ENCODE measurements at regions not wholly inside any gene's neighbourhood (a gene's known extent, or its start where the extent isn't known, plus 50 kb on each side); places are given as distances from the start of the nearest gene placed in this dataset.

- no peak for TF ChIP-seq CTCF (tag by site-specific recombination; IDR thresholded peaks at IDR 0.05)
- TF ChIP-seq SP2 (tag by site-specific recombination; IDR thresholded peaks at IDR 0.05): no peak
- TF ChIP-seq ZSCAN4 (tag by site-specific recombination; IDR thresholded peaks at IDR 0.05): no peak
- no peak for TF ChIP-seq GLI4 (tag by site-specific recombination; IDR thresholded peaks at IDR 0.05)
- TF ChIP-seq ZNF501 (tag by site-specific recombination; IDR thresholded peaks at IDR 0.05): no peak
- no peak for TF ChIP-seq HOXD13 (CRISPR knock-in tag; IDR thresholded peaks at IDR 0.05; ENCODE audit: borderline replicate concordance)
- no peak for TF ChIP-seq ZBTB8A (tag by site-specific recombination; IDR thresholded peaks at IDR 0.05)
- TF ChIP-seq PRDM1 (tag by site-specific recombination; IDR thresholded peaks at IDR 0.05): no peak
- no peak for TF ChIP-seq PATZ1 (tag by site-specific recombination; IDR thresholded peaks at IDR 0.05)
- no peak for TF ChIP-seq REST (tag by site-specific recombination; IDR thresholded peaks at IDR 0.05)
- no peak for TF ChIP-seq ZFP41 (tag by site-specific recombination; IDR thresholded peaks at IDR 0.05; ENCODE audit: borderline replicate concordance)
- TF ChIP-seq ZBTB17 (tag by site-specific recombination; IDR thresholded peaks at IDR 0.05): no peak
These were observed 178.9 kb downstream of the LIG4 start for GRCh38 chr13:108036411-108036932.
